Islet precursor cell (in vitro differentiated cells): ENCODE measurements at regions not wholly inside any gene's neighbourhood (a gene's known extent, or its start where the extent isn't known, plus 50 kb on each side); places are given as distances from the start of the nearest gene placed in this dataset.
A peak's percentile ranks its signal among the peaks of the same experiment; 100 is the strongest.

Experiments
- DNase-seq: peaks from one replicate; pipeline ENCODE4 v3.0.0-alpha.2; 2018

DNA sequence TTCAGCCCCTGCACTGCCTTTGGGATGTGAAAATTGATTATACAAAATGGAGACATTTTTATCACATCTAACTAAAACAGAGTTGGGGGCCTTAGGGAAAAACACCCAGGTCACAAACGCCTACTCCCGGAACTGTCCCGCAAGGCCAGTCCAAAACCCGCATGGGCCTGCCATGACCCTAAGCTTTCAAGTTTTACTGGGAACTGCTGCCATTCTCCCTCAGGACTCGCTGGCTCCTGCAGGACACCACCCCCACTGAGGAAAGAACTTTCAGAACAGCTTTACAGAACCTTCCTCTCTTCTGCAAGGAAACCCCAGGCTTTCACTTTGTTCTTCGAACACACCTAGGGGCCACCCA lies 320.4 kb upstream of the HS6ST1 start:
- DNase-seq, result no peak

- DNase-seq, result peak; percentile 43
These were observed 321.0 kb upstream of the HS6ST1 start for GRCh38 chr2:128639693-128640092.

GRCh38 chr2:128640166-128640844 lies 321.6 kb upstream of the HS6ST1 start:
- peak; percentile 22 for DNase-seq

- peak; percentile 50 for DNase-seq
These were observed 322.2 kb upstream of the HS6ST1 start for GRCh38 chr2:128640845-128641360.

- DNase-seq, result peak; percentile 22
These were observed 322.9 kb upstream of the HS6ST1 start for GRCh38 chr2:128641421-128642080.

GRCh38 chr2:128642316-128642715 lies 323.6 kb upstream of the HS6ST1 start:
- peak; percentile 37 for DNase-seq

- no peak for DNase-seq
These were observed 324.2 kb upstream of the HS6ST1 start for GRCh38 chr2:128642821-128643220.

DNA sequence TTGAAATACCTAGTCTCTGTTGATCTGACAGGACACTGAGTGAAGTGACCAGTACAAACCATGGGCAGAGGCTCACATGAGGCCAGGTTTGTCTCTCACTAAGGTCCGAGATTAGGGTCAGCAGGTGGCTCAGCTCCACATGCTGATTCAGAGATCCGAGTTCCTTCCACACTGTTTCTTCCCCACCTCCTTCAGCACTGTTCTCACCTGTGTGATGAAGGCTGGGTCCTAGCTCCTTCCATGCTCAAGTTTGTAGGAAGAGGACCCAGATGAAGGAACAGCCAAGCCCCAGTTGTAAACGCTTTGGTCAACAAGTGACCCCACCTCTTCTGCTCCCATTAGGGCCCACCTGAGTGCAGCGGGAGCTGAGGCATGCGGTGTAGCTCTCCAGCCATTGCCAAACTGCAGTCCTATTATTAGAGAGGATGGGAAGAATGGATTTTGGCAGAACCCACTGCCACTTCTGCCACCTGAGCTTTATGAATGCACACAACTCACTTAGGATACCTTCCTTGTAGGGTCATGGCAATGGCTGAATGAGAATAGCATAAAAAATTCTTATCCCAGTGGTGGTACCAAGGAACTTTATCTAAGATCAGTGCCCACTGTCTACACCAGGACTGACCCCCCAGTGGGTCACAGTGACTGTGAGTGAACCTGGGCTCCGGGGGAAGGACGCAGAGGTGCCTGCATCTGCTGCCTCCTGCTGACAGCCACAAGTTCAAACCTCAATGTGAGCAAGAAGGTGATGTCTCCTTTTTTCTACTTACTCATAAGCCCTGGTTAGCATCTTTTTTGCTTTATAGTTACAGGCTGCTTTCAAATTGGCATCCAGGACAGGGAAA lies 324.8 kb upstream of the HS6ST1 start:
- DNase-seq, result peak; percentile 42

DNA sequence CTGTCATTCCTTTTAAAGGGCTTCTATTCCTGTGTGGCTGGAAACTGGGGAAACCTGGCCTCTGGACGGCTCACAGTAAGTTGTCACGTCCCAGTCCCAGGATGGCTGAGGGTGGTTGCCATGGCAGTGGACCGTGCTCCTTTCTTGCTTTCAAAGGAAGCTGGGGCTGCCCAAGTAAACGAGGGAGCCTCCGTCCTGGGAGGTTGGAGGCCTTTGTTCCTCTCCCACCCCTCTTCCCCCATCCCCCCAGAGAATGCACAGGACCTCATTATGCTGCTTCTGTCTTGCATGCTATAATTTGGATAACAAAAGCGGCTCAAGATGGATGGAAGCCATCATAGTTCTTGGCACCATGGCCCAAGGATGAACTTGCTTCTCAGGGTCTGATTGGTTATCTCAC lies 325.5 kb upstream of the HS6ST1 start:
- peak; percentile 24 for DNase-seq

GRCh38 chr2:128644718-128645256 lies 326.1 kb upstream of the HS6ST1 start:
- peak; percentile 57 for DNase-seq

- DNase-seq, result peak; percentile 24
These were observed 327.0 kb upstream of the HS6ST1 start for GRCh38 chr2:128645631-128646030.

GRCh38 chr2:128646091-128646490 lies 327.4 kb upstream of the HS6ST1 start:
- peak; percentile 24 for DNase-seq

DNA sequence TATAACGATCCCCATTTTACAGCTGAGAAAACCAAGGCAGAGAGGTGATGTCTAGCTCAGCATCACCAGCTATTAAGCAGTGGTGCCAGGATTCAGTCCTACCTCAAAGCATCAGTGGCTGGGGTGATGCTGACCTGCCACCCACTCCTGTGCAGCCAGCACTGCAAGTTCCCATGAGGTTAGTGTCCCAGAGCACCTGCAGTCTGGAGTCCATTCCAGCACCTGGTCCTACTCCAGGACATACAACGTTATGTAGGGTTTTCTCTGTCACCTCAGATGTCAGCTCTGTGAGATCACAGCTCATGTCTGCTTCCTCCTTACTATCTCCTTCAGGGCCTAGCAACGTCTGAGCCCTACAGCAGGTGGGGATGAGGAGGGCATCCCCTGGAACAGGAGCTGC lies 328.0 kb upstream of the HS6ST1 start:
- DNase-seq, result peak; percentile 32

GRCh38 chr2:128651000-128651399 lies 332.3 kb upstream of the HS6ST1 start:
- DNase-seq, result no peak

DNA sequence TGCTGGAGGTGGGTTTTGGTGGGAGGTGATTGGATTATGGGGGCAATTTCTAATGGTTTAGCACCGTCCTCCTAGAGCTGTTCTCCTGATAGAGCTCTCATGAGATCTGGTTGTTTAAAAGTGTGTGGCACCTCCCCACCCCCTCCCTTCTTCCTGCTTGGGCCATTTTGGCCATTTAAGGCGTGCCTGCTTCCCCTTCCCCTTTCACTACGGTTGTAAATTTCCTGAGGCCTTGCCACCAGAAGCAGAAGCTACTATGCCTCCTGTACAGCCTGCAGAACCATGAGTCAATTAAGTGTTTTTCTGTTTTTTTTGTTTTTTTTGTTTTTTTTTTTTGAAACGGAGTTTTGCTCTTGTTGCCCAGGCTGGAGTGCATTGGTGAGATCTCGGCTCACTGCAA lies 335.7 kb upstream of the HS6ST1 start:
- DNase-seq, result no peak

- DNase-seq, result no peak
These were observed 342.2 kb upstream of the HS6ST1 start for GRCh38 chr2:128660836-128661235.

DNA sequence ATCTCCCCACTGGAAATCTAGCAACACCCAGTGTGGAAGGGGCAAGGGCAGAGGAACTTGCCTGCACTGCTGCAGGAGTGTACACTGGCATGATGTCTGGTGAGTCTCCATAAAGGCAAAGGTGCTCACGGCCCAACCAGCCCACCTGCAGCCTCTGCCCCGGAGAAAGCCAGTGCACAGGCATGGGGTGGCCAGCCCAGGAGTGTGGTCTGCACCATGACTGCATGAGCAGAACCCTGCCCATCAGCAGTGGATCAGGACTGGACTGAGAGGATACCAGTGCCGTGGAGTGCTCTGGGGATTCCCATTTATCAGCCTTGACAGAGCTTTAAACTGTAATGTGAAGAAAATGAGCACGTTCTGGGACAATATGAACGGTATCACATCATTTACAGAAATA lies 342.6 kb upstream of the HS6ST1 start:
- no peak for DNase-seq

DNA sequence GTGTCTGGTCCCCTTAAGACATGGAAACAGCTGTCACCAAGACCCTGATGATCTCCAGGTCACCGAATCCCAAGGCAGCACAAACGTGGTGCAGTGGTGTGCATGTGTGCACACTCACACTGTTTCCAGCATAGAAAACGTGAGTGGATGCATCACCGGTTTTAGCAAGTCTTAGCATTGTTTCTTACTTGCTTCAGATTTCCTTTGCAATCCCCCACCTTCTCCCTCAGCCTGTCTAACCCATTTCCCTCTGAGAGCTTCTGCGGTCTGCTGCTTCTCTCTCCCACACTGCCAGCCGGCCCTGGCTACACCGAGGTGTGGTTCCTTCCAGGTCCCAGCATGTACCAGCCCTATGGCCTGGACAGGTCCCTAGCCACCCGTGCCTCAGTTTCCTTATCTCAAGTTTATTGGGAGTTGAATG lies 343.4 kb upstream of the HS6ST1 start:
- peak; percentile 59 for DNase-seq

- no peak for DNase-seq
These were observed 344.8 kb upstream of the HS6ST1 start for GRCh38 chr2:128663371-128664050.

DNA sequence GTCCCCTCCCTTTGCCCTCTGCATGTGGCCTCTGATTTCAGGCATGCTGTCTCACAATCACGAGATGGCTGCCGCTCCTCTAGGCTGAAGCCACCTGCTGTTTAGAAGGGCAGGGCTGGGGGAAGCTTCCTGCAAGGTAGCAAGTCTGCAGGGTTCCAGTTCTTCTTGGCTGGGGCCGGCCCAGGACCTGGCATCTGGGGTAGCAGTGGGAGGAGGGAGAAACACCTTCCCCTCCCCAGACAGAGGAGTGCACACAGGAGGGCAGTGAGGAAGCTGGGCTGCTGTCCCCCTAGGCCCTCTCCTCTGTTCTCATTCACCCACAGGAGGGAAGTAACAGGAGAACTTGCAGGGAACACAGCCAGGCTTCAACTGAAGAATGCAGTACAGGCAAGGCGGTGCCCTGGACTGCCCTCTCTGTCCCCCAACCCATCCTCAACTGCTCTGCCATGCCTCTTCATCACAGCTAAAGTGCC lies 345.9 kb upstream of the HS6ST1 start:
- peak; percentile 46 for DNase-seq

- no peak for DNase-seq
These were observed 346.4 kb upstream of the HS6ST1 start for GRCh38 chr2:128665113-128665512.

- no peak for DNase-seq
These were observed 347.9 kb upstream of the HS6ST1 start for GRCh38 chr2:128666596-128666995.

GRCh38 chr2:128667391-128667790 lies 348.7 kb upstream of the HS6ST1 start:
- no peak for DNase-seq
